K562 (cell line): ENCODE measurements at regions not wholly inside any gene's neighbourhood (a gene's known extent, or its start where the extent isn't known, plus 50 kb on each side); places are given as distances from the start of the nearest gene placed in this dataset.

Experiments
- ATAC-seq: fragments of 200-7000 bp; cut with Tn5 transposase; 3 replicates; pipeline ENCODE4 v1.9.1; 2020; ENCODE audit warnings: moderate library complexity
- BruUV-seq: library from RNA; stranded (reverse); fragments of 400-500 nt; replicated peaks from 2 replicates; lab custom pipeline; 2021; lab: Mats Ljungman, UMichigan
- CTCF ChIA-PET: fragments of 300-600 bp; formaldehyde crosslinking; extraction: SDS; loops from one replicate; lab custom pipeline; 2021; ENCODE audit warnings: low intra/inter-chr PET ratio; lab: Yijun Ruan, JAX
- POLR2A ChIA-PET: fragments of 300-600, 350-650 bp; sonication (Branson Sonifier 250); formaldehyde crosslinking; extraction: SDS; loops from one replicate; lab custom pipeline; 2021; ENCODE audit warnings: antibody characterized with exemption, inconsistent platforms; lab: Yijun Ruan, JAX
- DNase-seq, 4 experiments: peaks; one replicate each; pipeline versions ENCODE4 v3.0.0 to v3.0.0-alpha.2; 2011 to 2018; ENCODE audit warnings: low spot score in 3 of 4, mixed read lengths in 3 of 4; ENCODE audit errors: extremely low read depth in 1 of 4
- FAIRE-seq: peaks from 2 replicates; lab custom pipeline; 2011; peaks lifted over from hg19 to GRCh38; lab: Jason Lieb, UNC
- H2AFZ ChIP-seq: 2 replicates; pipeline ENCODE4 v1.6.0; 2011; ENCODE audit warnings: low read depth, low read length, control low read depth, inconsistent platforms
- H3K27ac ChIP-seq: fragments of 200-600 bp; 3 replicates; pipeline ENCODE4 v1.8.0; 2011; ENCODE audit warnings: low read depth, mild to moderate bottlenecking, control low read depth, inconsistent platforms, low read length, moderate library complexity, mixed read lengths; ENCODE audit errors: extremely low read depth
- H3K27me3 ChIP-seq, 2 experiments: fragments of 300-600 bp in 1 of 2; 2 replicates in 1 of 2; 3 replicates in 1 of 2; pipeline versions ENCODE4 v1.6.0 to v1.8.0; 2011; ENCODE audit warnings: inconsistent platforms in 2 of 2, low read length in 2 of 2, mild to moderate bottlenecking in 1 of 2, mixed read lengths in 1 of 2, moderate library complexity in 1 of 2; ENCODE audit not compliant: control insufficient read depth in 2 of 2, insufficient read depth in 2 of 2
- H3K36me3 ChIP-seq: fragments of 300-600 bp; 3 replicates; pipeline ENCODE4 v1.8.0; 2011; ENCODE audit warnings: mild to moderate bottlenecking, low read length, inconsistent platforms; ENCODE audit not compliant: control insufficient read depth, insufficient read depth
- H3K4me1 ChIP-seq, 2 experiments: fragments of 200-600 bp in 1 of 2; replicated peaks in 1 of 2; 2 replicates in 1 of 2; 3 replicates in 1 of 2; pipeline versions ENCODE4 v1.5.1 to v1.8.0; 2011; ENCODE audit warnings: inconsistent platforms in 2 of 2, low read length in 2 of 2, mild to moderate bottlenecking in 1 of 2, mixed read lengths in 1 of 2, moderate library complexity in 1 of 2; ENCODE audit not compliant: control insufficient read depth in 2 of 2, insufficient read depth in 2 of 2
- H3K4me2 ChIP-seq: 2 replicates; pipeline ENCODE4 v1.6.1; 2011; ENCODE audit warnings: low read length, control low read depth, inconsistent platforms, mixed read lengths; ENCODE audit not compliant: insufficient read depth
- H3K4me3 ChIP-seq: fragments of 200-600 bp; sonication (generic), shearing (Covaris generic); 2 replicates; pipeline ENCODE4 v1.5.1; 2016; ENCODE audit warnings: control low read depth, inconsistent platforms
- H3K79me2 ChIP-seq: fragments of 200-600 bp; 3 replicates; pipeline ENCODE4 v1.8.0; 2011; ENCODE audit warnings: low read length, inconsistent platforms; ENCODE audit not compliant: control insufficient read depth, insufficient read depth
- H3K9ac ChIP-seq, 2 experiments: 2 replicates each; pipeline versions ENCODE4 v1.6.0 to v1.6.1; 2011; ENCODE audit warnings: low read depth in 2 of 2, low read length in 2 of 2, control low read depth in 1 of 2, inconsistent platforms in 1 of 2, mild to moderate bottlenecking in 1 of 2, mixed read lengths in 1 of 2; ENCODE audit not compliant: insufficient read depth in 1 of 2
- H3K9me1 ChIP-seq: one replicate; pipeline ENCODE4 v1.6.0; 2011; ENCODE audit warnings: inconsistent platforms, mild to moderate bottlenecking, low read length, moderate library complexity; ENCODE audit not compliant: control insufficient read depth, insufficient read depth
- H3K9me3 ChIP-seq: replicated peaks from 2 replicates; pipeline ENCODE4 v1.5.1; 2011; ENCODE audit warnings: low read depth, low read length, inconsistent platforms; ENCODE audit not compliant: control insufficient read depth, insufficient read depth
- H4K20me1 ChIP-seq: replicated peaks from 2 replicates; pipeline ENCODE4 v1.6.1; 2011; ENCODE audit warnings: low read length, inconsistent platforms, mixed read lengths; ENCODE audit not compliant: control insufficient read depth, insufficient read depth
- ARID2 ChIP-seq: fragments of 450-650 bp; IDR thresholded peaks from 2 replicates; pipeline ENCODE4 v1.6.1; 2017; ENCODE audit warnings: antibody characterized with exemption, mild to moderate bottlenecking
- FOXJ3 ChIP-seq: sonication (generic); formaldehyde crosslinking; IDR thresholded peaks from 2 replicates; pipeline ENCODE4 v1.4.0; 2020; ENCODE audit warnings: mild to moderate bottlenecking, missing genetic modification reagents
- GATA2 ChIP-seq: sonication (generic); formaldehyde crosslinking; IDR thresholded peaks from 2 replicates; pipeline ENCODE4 v1.4.0; 2020; ENCODE audit warnings: mild to moderate bottlenecking, missing genetic modification reagents
- POLR2H ChIP-seq: IDR thresholded peaks from 2 replicates; pipeline ENCODE4 v1.6.1; 2016; ENCODE audit warnings: missing genetic modification characterization, low read depth, mild to moderate bottlenecking, control low read depth, missing compliant biosample characterization, moderate library complexity
- PTBP1 ChIP-seq: fragments of 200-400 bp; formaldehyde crosslinking; IDR thresholded peaks from 2 replicates; pipeline ENCODE4 v1.6.1; 2017; ENCODE audit warnings: low read depth, low read length
- RB1 ChIP-seq: fragments of 450-650 bp; IDR thresholded peaks from 2 replicates; pipeline ENCODE4 v1.6.1; 2017; ENCODE audit warnings: low read depth, mild to moderate bottlenecking
- ZBTB34 ChIP-seq: fragments of 250-450 bp; sonication (Bioruptor Pico); IDR thresholded peaks from 2 replicates; pipeline ENCODE4 v1.8.0; 2021; ENCODE audit warnings: mild to moderate bottlenecking, moderate library complexity
- ZNF175 ChIP-seq: fragments of 200-800 bp; sonication (Bioruptor generic); IDR thresholded peaks from 2 replicates; pipeline ENCODE4 v1.6.1; 2016; ENCODE audit warnings: low read depth, mild to moderate bottlenecking, missing genetic modification characterization, missing compliant biosample characterization
- WGBS: fragments of 100-300 bp; shearing (Covaris generic); methylation state at CpG from one replicate; pipeline ENCODE4 v1.1.6; 2016; ENCODE audit warnings: low coverage, mixed read lengths; ENCODE audit not compliant: insufficient coverage; ENCODE audit errors: missing lambda C conversion rate; 5-methylcytosine and 5-hydroxymethylcytosine counted together
- in situ Hi-C: fragments of 300-500 bp; cut with MboI; formaldehyde crosslinking; loops from 4 replicates; pipeline ENCODE4 v1.15.0; 2018; ENCODE audit warnings: inconsistent platforms, mixed read lengths
- intact Hi-C: fragments of 100-400 bp; cut with micrococcal nuclease; formaldehyde crosslinking; loops from 2 replicates; pipeline ENCODE4 v1.14.2; 2022
- TF ChIP-seq, protein P1 (sequence below): fragments of 450-650 bp; IDR thresholded peaks from 2 replicates; pipeline ENCODE4 v1.6.1; 2017; ENCODE audit warnings: antibody characterized with exemption
- TF ChIP-seq, protein P2 (sequence below): fragments of 450-650 bp; IDR thresholded peaks from 2 replicates; pipeline ENCODE4 v1.6.1; 2017; ENCODE audit warnings: mild to moderate bottlenecking, moderate library complexity
- TF ChIP-seq, protein P3 (sequence below): IDR thresholded peaks from 2 replicates; pipeline ENCODE4 v1.6.1; 2011; ENCODE audit not compliant: insufficient read length; ENCODE audit errors: extremely low read depth
- TF ChIP-seq, protein P4 (sequence below): fragments of 450-650 bp; IDR thresholded peaks from 2 replicates; pipeline ENCODE4 v1.6.1; 2016; ENCODE audit warnings: mild to moderate bottlenecking

- Histone ChIP-seq H3K9ac (no peak overlapping the region), H3K27ac (no peak overlapping the region), H3K9me3 (no peaks in the 10 kb centered on the region), H3K9me1 (no peaks in the 10 kb centered on the region), H3K4me3 (no peak overlapping the region), H2AFZ (no peak overlapping the region), H3K79me2 (no peaks in the 10 kb centered on the region), H4K20me1 (no peaks in the 10 kb centered on the region), H3K4me2 (no peak overlapping the region), H3K27me3 (no peaks in the 10 kb centered on the region), H3K36me3 (no peaks in the 10 kb centered on the region), H3K4me1 (no peaks in the 10 kb centered on the region)
- ATAC-seq (no peak), DNase-seq (no peak), FAIRE-seq (no peak)
- 0% methylated on average over 1 of the region's 1 CpG for WGBS
- in situ Hi-C loops = no loop called here
- POLR2A ChIA-PET = no interaction called here
- intact Hi-C loops = no loop called here
- CTCF ChIA-PET = no interaction called here
- BruUV-seq = no TSS peak
- TF ChIP-seq ARID2 (no peak), POLR2H (no peak), ZNF175 (CRISPR knock-in tag) (no peak), RB1 (no peak), FOXJ3 (CRISPR knock-in tag) (no peak), PTBP1 (no peak), GATA2 (no peak), ZBTB34 (CRISPR knock-in tag) (no peak)
- TF ChIP-seq, protein P1, sequence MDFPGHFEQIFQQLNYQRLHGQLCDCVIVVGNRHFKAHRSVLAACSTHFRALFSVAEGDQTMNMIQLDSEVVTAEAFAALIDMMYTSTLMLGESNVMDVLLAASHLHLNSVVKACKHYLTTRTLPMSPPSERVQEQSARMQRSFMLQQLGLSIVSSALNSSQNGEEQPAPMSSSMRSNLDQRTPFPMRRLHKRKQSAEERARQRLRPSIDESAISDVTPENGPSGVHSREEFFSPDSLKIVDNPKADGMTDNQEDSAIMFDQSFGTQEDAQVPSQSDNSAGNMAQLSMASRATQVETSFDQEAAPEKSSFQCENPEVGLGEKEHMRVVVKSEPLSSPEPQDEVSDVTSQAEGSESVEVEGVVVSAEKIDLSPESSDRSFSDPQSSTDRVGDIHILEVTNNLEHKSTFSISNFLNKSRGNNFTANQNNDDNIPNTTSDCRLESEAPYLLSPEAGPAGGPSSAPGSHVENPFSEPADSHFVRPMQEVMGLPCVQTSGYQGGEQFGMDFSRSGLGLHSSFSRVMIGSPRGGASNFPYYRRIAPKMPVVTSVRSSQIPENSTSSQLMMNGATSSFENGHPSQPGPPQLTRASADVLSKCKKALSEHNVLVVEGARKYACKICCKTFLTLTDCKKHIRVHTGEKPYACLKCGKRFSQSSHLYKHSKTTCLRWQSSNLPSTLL = no peak
- TF ChIP-seq, protein P2, sequence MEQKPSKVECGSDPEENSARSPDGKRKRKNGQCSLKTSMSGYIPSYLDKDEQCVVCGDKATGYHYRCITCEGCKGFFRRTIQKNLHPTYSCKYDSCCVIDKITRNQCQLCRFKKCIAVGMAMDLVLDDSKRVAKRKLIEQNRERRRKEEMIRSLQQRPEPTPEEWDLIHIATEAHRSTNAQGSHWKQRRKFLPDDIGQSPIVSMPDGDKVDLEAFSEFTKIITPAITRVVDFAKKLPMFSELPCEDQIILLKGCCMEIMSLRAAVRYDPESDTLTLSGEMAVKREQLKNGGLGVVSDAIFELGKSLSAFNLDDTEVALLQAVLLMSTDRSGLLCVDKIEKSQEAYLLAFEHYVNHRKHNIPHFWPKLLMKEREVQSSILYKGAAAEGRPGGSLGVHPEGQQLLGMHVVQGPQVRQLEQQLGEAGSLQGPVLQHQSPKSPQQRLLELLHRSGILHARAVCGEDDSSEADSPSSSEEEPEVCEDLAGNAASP = no peak
- TF ChIP-seq, protein P3, sequence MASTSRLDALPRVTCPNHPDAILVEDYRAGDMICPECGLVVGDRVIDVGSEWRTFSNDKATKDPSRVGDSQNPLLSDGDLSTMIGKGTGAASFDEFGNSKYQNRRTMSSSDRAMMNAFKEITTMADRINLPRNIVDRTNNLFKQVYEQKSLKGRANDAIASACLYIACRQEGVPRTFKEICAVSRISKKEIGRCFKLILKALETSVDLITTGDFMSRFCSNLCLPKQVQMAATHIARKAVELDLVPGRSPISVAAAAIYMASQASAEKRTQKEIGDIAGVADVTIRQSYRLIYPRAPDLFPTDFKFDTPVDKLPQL = no peak
- TF ChIP-seq, protein P4, sequence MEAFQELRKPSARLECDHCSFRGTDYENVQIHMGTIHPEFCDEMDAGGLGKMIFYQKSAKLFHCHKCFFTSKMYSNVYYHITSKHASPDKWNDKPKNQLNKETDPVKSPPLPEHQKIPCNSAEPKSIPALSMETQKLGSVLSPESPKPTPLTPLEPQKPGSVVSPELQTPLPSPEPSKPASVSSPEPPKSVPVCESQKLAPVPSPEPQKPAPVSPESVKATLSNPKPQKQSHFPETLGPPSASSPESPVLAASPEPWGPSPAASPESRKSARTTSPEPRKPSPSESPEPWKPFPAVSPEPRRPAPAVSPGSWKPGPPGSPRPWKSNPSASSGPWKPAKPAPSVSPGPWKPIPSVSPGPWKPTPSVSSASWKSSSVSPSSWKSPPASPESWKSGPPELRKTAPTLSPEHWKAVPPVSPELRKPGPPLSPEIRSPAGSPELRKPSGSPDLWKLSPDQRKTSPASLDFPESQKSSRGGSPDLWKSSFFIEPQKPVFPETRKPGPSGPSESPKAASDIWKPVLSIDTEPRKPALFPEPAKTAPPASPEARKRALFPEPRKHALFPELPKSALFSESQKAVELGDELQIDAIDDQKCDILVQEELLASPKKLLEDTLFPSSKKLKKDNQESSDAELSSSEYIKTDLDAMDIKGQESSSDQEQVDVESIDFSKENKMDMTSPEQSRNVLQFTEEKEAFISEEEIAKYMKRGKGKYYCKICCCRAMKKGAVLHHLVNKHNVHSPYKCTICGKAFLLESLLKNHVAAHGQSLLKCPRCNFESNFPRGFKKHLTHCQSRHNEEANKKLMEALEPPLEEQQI = no peak
These were observed 393.3 kb downstream of the IRS2 start for GRCh38 chr13:109393045-109393444.
